ENCODE measurements at regions not wholly inside any gene's neighbourhood (a gene's known extent, or its start where the extent isn't known, plus 50 kb on each side); places are given as distances from the start of the nearest gene placed in this dataset.

GRCh38 chr17:71402661-71403141, 718.1 kb upstream of the SOX9 start:
- Mint-ChIP-seq H3K27ac (no peak overlapping the region), H3K36me3 (no peaks in the 10 kb centered on the region), H3K27me3 (no peaks in the 10 kb centered on the region), H3K4me3 (no peak overlapping the region), H3K4me1 (no peaks in the 10 kb centered on the region), H3K9me3 (no peaks in the 10 kb centered on the region)
- POLR2A ChIA-PET = no interaction called here
- ATAC-seq (ENCODE audit: low read depth) = no peak
- no peak for DNase-seq

- ATAC-seq (ENCODE audit: low read depth) (no peak), DNase-seq (no peak)
- Mint-ChIP-seq H3K27ac (no peak overlapping the region), H3K27me3 (no peaks in the 10 kb centered on the region), H3K4me1 (no peaks in the 10 kb centered on the region), H3K4me3 (no peak overlapping the region), H3K9me3 (no peaks in the 10 kb centered on the region), H3K36me3 (no peaks in the 10 kb centered on the region)
- POLR2A ChIA-PET = no interaction called here
Measured at GRCh38 chr17:71405101-71405500, 715.7 kb upstream of the SOX9 start.

GRCh38 chr17:71407981-71408380, 712.8 kb upstream of the SOX9 start:
- H3K27ac Mint-ChIP-seq = no peak overlapping the region

GRCh38 chr17:71409137-71409536, 711.7 kb upstream of the SOX9 start:
- H3K36me3 Mint-ChIP-seq = no peaks in the 10 kb centered on the region
- POLR2A ChIA-PET = no interaction called here
- no peak overlapping the region for H3K4me3 Mint-ChIP-seq
- peaks cover 2% of the 10 kb centered on the region for H3K9me3 Mint-ChIP-seq
- H3K27me3 Mint-ChIP-seq = no peaks in the 10 kb centered on the region
- no peak for ATAC-seq (ENCODE audit: low read depth)
- no peak for DNase-seq
- H3K4me1 Mint-ChIP-seq = no peaks in the 10 kb centered on the region
- no peak overlapping the region for H3K27ac Mint-ChIP-seq

More at GRCh38 chr17:71407981-71408380, 712.8 kb upstream of the SOX9 start:
- DNase-seq (no peak), ATAC-seq (ENCODE audit: low read depth) (no peak)
- H3K27me3 Mint-ChIP-seq = no peaks in the 10 kb centered on the region
- POLR2A ChIA-PET = no interaction called here
- no peak overlapping the region for H3K4me3 Mint-ChIP-seq
- no peaks in the 10 kb centered on the region for H3K36me3 Mint-ChIP-seq
- no peaks in the 10 kb centered on the region for H3K4me1 Mint-ChIP-seq
- H3K9me3 Mint-ChIP-seq = peaks cover 2% of the 10 kb centered on the region

GRCh38 chr17:71409712-71410111, 711.1 kb upstream of the SOX9 start:
- Mint-ChIP-seq H3K27me3 (no peaks in the 10 kb centered on the region), H3K27ac (no peak overlapping the region), H3K9me3 (peaks cover 2% of the 10 kb centered on the region), H3K4me3 (no peak overlapping the region), H3K36me3 (no peaks in the 10 kb centered on the region), H3K4me1 (no peaks in the 10 kb centered on the region)
- DNase-seq (no peak), ATAC-seq (ENCODE audit: low read depth) (no peak)
- POLR2A ChIA-PET = no interaction called here

GRCh38 chr17:71412803-71413202, 708.0 kb upstream of the SOX9 start:
- H3K4me1 Mint-ChIP-seq = no peaks in the 10 kb centered on the region

GRCh38 chr17:71413935-71414334, 706.9 kb upstream of the SOX9 start:
- Mint-ChIP-seq H3K36me3 (no peaks in the 10 kb centered on the region), H3K9me3 (peaks cover 2% of the 10 kb centered on the region), H3K27ac (no peak overlapping the region), H3K4me3 (no peak overlapping the region), H3K4me1 (no peaks in the 10 kb centered on the region), H3K27me3 (no peaks in the 10 kb centered on the region)
- no peak for DNase-seq
- POLR2A ChIA-PET = no interaction called here
- no peak for ATAC-seq (ENCODE audit: low read depth)

More at GRCh38 chr17:71412803-71413202, 708.0 kb upstream of the SOX9 start:
- Mint-ChIP-seq H3K27me3 (no peaks in the 10 kb centered on the region), H3K27ac (no peak overlapping the region), H3K9me3 (peaks cover 2% of the 10 kb centered on the region), H3K4me3 (no peak overlapping the region), H3K36me3 (no peaks in the 10 kb centered on the region)
- DNase-seq (no peak), ATAC-seq (ENCODE audit: low read depth) (no peak)
- POLR2A ChIA-PET = no interaction called here

GRCh38 chr17:71417142-71417541, 703.7 kb upstream of the SOX9 start:
- Mint-ChIP-seq H3K9me3 (peaks cover 2% of the 10 kb centered on the region), H3K27ac (no peak overlapping the region), H3K4me3 (no peak overlapping the region), H3K27me3 (no peaks in the 10 kb centered on the region), H3K36me3 (no peaks in the 10 kb centered on the region), H3K4me1 (no peaks in the 10 kb centered on the region)
- ATAC-seq (ENCODE audit: low read depth) (no peak), DNase-seq (no peak)
- POLR2A ChIA-PET = no interaction called here

GRCh38 chr17:71422968-71423367, 697.9 kb upstream of the SOX9 start:
- H3K4me3 Mint-ChIP-seq = no peak overlapping the region
- peaks cover 3% of the 10 kb centered on the region for H3K9me3 Mint-ChIP-seq
- H3K27ac Mint-ChIP-seq = no peak overlapping the region
- DNase-seq (no peak), ATAC-seq (ENCODE audit: low read depth) (no peak)
- H3K4me1 Mint-ChIP-seq = no peaks in the 10 kb centered on the region
- POLR2A ChIA-PET = no interaction called here
- H3K36me3 Mint-ChIP-seq = no peaks in the 10 kb centered on the region
- no peaks in the 10 kb centered on the region for H3K27me3 Mint-ChIP-seq

- H3K4me1 Mint-ChIP-seq = no peaks in the 10 kb centered on the region
- POLR2A ChIA-PET = no interaction called here
- no peak overlapping the region for H3K27ac Mint-ChIP-seq
- ATAC-seq (ENCODE audit: low read depth) (no peak), DNase-seq (no peak)
- no peak overlapping the region for H3K4me3 Mint-ChIP-seq
- peaks cover 7% of the 10 kb centered on the region for H3K9me3 Mint-ChIP-seq
- H3K27me3 Mint-ChIP-seq = no peaks in the 10 kb centered on the region
- no peaks in the 10 kb centered on the region for H3K36me3 Mint-ChIP-seq
Measured at GRCh38 chr17:71423871-71424546, 696.8 kb upstream of the SOX9 start.

- Mint-ChIP-seq H3K27ac (no peak overlapping the region), H3K4me3 (no peak overlapping the region), H3K27me3 (no peaks in the 10 kb centered on the region), H3K9me3 (peaks cover 9% of the 10 kb centered on the region), H3K4me1 (no peaks in the 10 kb centered on the region), H3K36me3 (no peaks in the 10 kb centered on the region)
- POLR2A ChIA-PET = no interaction called here
- DNase-seq = no peak
- no peak for ATAC-seq (ENCODE audit: low read depth)
Measured at GRCh38 chr17:71427801-71428200, 693.0 kb upstream of the SOX9 start.

- POLR2A ChIA-PET = no interaction called here
- Mint-ChIP-seq H3K4me3 (no peak overlapping the region), H3K36me3 (no peaks in the 10 kb centered on the region), H3K27ac (no peak overlapping the region), H3K4me1 (no peaks in the 10 kb centered on the region), H3K9me3 (peaks cover 5% of the 10 kb centered on the region), H3K27me3 (no peaks in the 10 kb centered on the region)
- ATAC-seq (ENCODE audit: low read depth) (no peak), DNase-seq (no peak)
Measured at GRCh38 chr17:71428897-71429296, 691.9 kb upstream of the SOX9 start.

GRCh38 chr17:71430281-71430680, 690.5 kb upstream of the SOX9 start:
- POLR2A ChIA-PET = no interaction called here
- no peak overlapping the region for H3K27ac Mint-ChIP-seq
- no peaks in the 10 kb centered on the region for H3K36me3 Mint-ChIP-seq
- DNase-seq (no peak), ATAC-seq (ENCODE audit: low read depth) (no peak)
- no peak overlapping the region for H3K4me3 Mint-ChIP-seq
- H3K4me1 Mint-ChIP-seq = no peaks in the 10 kb centered on the region
- peaks cover 5% of the 10 kb centered on the region for H3K9me3 Mint-ChIP-seq
- H3K27me3 Mint-ChIP-seq = no peaks in the 10 kb centered on the region

GRCh38 chr17:71431146-71431545, 689.7 kb upstream of the SOX9 start:
- Mint-ChIP-seq H3K27ac (no peak overlapping the region), H3K36me3 (no peaks in the 10 kb centered on the region), H3K27me3 (no peaks in the 10 kb centered on the region), H3K4me1 (no peaks in the 10 kb centered on the region), H3K9me3 (peaks cover 5% of the 10 kb centered on the region), H3K4me3 (no peak overlapping the region)
- ATAC-seq (ENCODE audit: low read depth) (no peak), DNase-seq (no peak)
- POLR2A ChIA-PET = no interaction called here
